H1 (cell line): ENCODE measurements at regions not wholly inside any gene's neighbourhood (a gene's known extent, or its start where the extent isn't known, plus 50 kb on each side); places are given as distances from the start of the nearest gene placed in this dataset.

Source experiments
- TF ChIP-seq, protein P1 (sequence below): fragments of 300-600 bp; sonication (generic); IDR thresholded peaks from 2 replicates; pipeline ENCODE4 v1.7.1; 2012; ENCODE audit warnings: low read length, moderate library complexity, mild to moderate bottlenecking, inconsistent platforms; ENCODE audit not compliant: insufficient replicate concordance

DNA sequence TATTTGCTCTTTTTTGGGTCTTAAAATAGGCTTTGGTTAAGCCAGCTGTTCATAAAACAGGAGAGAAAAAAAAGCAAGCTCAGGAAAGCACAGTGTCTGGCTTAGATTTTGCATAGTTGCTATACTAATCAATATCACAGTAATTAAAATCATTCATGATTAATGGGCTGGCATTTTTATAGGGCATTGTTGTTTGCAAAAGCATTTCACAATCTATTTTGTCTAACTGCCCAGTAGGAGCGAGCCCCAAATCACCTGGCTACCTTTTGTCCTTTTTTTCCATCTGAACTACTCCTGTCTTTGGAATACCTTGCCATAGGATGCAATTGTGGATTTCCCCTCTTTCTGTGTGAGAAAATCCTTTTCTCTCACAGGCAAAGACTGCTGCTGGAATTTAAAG, 619.8 kb downstream of the JRKL start (continued):
- TF ChIP-seq, protein P1, sequence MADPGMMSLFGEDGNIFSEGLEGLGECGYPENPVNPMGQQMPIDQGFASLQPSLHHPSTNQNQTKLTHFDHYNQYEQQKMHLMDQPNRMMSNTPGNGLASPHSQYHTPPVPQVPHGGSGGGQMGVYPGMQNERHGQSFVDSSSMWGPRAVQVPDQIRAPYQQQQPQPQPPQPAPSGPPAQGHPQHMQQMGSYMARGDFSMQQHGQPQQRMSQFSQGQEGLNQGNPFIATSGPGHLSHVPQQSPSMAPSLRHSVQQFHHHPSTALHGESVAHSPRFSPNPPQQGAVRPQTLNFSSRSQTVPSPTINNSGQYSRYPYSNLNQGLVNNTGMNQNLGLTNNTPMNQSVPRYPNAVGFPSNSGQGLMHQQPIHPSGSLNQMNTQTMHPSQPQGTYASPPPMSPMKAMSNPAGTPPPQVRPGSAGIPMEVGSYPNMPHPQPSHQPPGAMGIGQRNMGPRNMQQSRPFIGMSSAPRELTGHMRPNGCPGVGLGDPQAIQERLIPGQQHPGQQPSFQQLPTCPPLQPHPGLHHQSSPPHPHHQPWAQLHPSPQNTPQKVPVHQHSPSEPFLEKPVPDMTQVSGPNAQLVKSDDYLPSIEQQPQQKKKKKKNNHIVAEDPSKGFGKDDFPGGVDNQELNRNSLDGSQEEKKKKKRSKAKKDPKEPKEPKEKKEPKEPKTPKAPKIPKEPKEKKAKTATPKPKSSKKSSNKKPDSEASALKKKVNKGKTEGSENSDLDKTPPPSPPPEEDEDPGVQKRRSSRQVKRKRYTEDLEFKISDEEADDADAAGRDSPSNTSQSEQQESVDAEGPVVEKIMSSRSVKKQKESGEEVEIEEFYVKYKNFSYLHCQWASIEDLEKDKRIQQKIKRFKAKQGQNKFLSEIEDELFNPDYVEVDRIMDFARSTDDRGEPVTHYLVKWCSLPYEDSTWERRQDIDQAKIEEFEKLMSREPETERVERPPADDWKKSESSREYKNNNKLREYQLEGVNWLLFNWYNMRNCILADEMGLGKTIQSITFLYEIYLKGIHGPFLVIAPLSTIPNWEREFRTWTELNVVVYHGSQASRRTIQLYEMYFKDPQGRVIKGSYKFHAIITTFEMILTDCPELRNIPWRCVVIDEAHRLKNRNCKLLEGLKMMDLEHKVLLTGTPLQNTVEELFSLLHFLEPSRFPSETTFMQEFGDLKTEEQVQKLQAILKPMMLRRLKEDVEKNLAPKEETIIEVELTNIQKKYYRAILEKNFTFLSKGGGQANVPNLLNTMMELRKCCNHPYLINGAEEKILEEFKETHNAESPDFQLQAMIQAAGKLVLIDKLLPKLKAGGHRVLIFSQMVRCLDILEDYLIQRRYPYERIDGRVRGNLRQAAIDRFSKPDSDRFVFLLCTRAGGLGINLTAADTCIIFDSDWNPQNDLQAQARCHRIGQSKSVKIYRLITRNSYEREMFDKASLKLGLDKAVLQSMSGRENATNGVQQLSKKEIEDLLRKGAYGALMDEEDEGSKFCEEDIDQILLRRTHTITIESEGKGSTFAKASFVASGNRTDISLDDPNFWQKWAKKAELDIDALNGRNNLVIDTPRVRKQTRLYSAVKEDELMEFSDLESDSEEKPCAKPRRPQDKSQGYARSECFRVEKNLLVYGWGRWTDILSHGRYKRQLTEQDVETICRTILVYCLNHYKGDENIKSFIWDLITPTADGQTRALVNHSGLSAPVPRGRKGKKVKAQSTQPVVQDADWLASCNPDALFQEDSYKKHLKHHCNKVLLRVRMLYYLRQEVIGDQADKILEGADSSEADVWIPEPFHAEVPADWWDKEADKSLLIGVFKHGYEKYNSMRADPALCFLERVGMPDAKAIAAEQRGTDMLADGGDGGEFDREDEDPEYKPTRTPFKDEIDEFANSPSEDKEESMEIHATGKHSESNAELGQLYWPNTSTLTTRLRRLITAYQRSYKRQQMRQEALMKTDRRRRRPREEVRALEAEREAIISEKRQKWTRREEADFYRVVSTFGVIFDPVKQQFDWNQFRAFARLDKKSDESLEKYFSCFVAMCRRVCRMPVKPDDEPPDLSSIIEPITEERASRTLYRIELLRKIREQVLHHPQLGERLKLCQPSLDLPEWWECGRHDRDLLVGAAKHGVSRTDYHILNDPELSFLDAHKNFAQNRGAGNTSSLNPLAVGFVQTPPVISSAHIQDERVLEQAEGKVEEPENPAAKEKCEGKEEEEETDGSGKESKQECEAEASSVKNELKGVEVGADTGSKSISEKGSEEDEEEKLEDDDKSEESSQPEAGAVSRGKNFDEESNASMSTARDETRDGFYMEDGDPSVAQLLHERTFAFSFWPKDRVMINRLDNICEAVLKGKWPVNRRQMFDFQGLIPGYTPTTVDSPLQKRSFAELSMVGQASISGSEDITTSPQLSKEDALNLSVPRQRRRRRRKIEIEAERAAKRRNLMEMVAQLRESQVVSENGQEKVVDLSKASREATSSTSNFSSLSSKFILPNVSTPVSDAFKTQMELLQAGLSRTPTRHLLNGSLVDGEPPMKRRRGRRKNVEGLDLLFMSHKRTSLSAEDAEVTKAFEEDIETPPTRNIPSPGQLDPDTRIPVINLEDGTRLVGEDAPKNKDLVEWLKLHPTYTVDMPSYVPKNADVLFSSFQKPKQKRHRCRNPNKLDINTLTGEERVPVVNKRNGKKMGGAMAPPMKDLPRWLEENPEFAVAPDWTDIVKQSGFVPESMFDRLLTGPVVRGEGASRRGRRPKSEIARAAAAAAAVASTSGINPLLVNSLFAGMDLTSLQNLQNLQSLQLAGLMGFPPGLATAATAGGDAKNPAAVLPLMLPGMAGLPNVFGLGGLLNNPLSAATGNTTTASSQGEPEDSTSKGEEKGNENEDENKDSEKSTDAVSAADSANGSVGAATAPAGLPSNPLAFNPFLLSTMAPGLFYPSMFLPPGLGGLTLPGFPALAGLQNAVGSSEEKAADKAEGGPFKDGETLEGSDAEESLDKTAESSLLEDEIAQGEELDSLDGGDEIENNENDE, result no peak
